K562 (cell line): ENCODE measurements at regions not wholly inside any gene's neighbourhood (a gene's known extent, or its start where the extent isn't known, plus 50 kb on each side); places are given as distances from the start of the nearest gene placed in this dataset.
"Not testable (repeated sequence)": the region's sequence is repeated elsewhere in the genome, so short reads cannot be mapped to it uniquely, and the experiment has no call there.

Source experiments
- ATAC-seq: fragments of 200-7000 bp; cut with Tn5 transposase; 3 replicates; pipeline ENCODE4 v1.9.1; 2020; ENCODE audit warnings: moderate library complexity
- BruUV-seq: library from RNA; stranded (reverse); fragments of 400-500 nt; replicated peaks from 2 replicates; lab custom pipeline; 2021; lab: Mats Ljungman, UMichigan
- CTCF ChIA-PET: fragments of 300-600 bp; formaldehyde crosslinking; extraction: SDS; loops from one replicate; lab custom pipeline; 2021; ENCODE audit warnings: low intra/inter-chr PET ratio; lab: Yijun Ruan, JAX
- POLR2A ChIA-PET: fragments of 300-600, 350-650 bp; sonication (Branson Sonifier 250); formaldehyde crosslinking; extraction: SDS; loops from one replicate; lab custom pipeline; 2021; ENCODE audit warnings: antibody characterized with exemption, inconsistent platforms; lab: Yijun Ruan, JAX
- DNase-seq, 4 experiments: peaks; one replicate each; pipeline versions ENCODE4 v3.0.0 to v3.0.0-alpha.2; 2011 to 2018; ENCODE audit warnings: low spot score in 3 of 4, mixed read lengths in 3 of 4; ENCODE audit errors: extremely low read depth in 1 of 4
- FAIRE-seq: peaks from 2 replicates; lab custom pipeline; 2011; peaks lifted over from hg19 to GRCh38; lab: Jason Lieb, UNC
- H2AFZ ChIP-seq: 2 replicates; pipeline ENCODE4 v1.6.0; 2011; ENCODE audit warnings: low read depth, low read length, control low read depth, inconsistent platforms
- H3K27ac ChIP-seq: fragments of 200-600 bp; 3 replicates; pipeline ENCODE4 v1.8.0; 2011; ENCODE audit warnings: low read depth, mild to moderate bottlenecking, control low read depth, inconsistent platforms, low read length, moderate library complexity, mixed read lengths; ENCODE audit errors: extremely low read depth
- H3K27me3 ChIP-seq, 2 experiments: fragments of 300-600 bp in 1 of 2; 2 replicates in 1 of 2; 3 replicates in 1 of 2; pipeline versions ENCODE4 v1.6.0 to v1.8.0; 2011; ENCODE audit warnings: inconsistent platforms in 2 of 2, low read length in 2 of 2, mild to moderate bottlenecking in 1 of 2, mixed read lengths in 1 of 2, moderate library complexity in 1 of 2; ENCODE audit not compliant: control insufficient read depth in 2 of 2, insufficient read depth in 2 of 2
- H3K36me3 ChIP-seq: fragments of 300-600 bp; 3 replicates; pipeline ENCODE4 v1.8.0; 2011; ENCODE audit warnings: mild to moderate bottlenecking, low read length, inconsistent platforms; ENCODE audit not compliant: control insufficient read depth, insufficient read depth
- H3K4me1 ChIP-seq, 2 experiments: fragments of 200-600 bp in 1 of 2; replicated peaks in 1 of 2; 2 replicates in 1 of 2; 3 replicates in 1 of 2; pipeline versions ENCODE4 v1.5.1 to v1.8.0; 2011; ENCODE audit warnings: inconsistent platforms in 2 of 2, low read length in 2 of 2, mild to moderate bottlenecking in 1 of 2, mixed read lengths in 1 of 2, moderate library complexity in 1 of 2; ENCODE audit not compliant: control insufficient read depth in 2 of 2, insufficient read depth in 2 of 2
- H3K4me2 ChIP-seq: 2 replicates; pipeline ENCODE4 v1.6.1; 2011; ENCODE audit warnings: low read length, control low read depth, inconsistent platforms, mixed read lengths; ENCODE audit not compliant: insufficient read depth
- H3K4me3 ChIP-seq: fragments of 200-600 bp; sonication (generic), shearing (Covaris generic); 2 replicates; pipeline ENCODE4 v1.5.1; 2016; ENCODE audit warnings: control low read depth, inconsistent platforms
- H3K79me2 ChIP-seq: fragments of 200-600 bp; 3 replicates; pipeline ENCODE4 v1.8.0; 2011; ENCODE audit warnings: low read length, inconsistent platforms; ENCODE audit not compliant: control insufficient read depth, insufficient read depth
- H3K9ac ChIP-seq, 2 experiments: 2 replicates each; pipeline versions ENCODE4 v1.6.0 to v1.6.1; 2011; ENCODE audit warnings: low read depth in 2 of 2, low read length in 2 of 2, control low read depth in 1 of 2, inconsistent platforms in 1 of 2, mild to moderate bottlenecking in 1 of 2, mixed read lengths in 1 of 2; ENCODE audit not compliant: insufficient read depth in 1 of 2
- H3K9me1 ChIP-seq: one replicate; pipeline ENCODE4 v1.6.0; 2011; ENCODE audit warnings: inconsistent platforms, mild to moderate bottlenecking, low read length, moderate library complexity; ENCODE audit not compliant: control insufficient read depth, insufficient read depth
- H3K9me3 ChIP-seq: replicated peaks from 2 replicates; pipeline ENCODE4 v1.5.1; 2011; ENCODE audit warnings: low read depth, low read length, inconsistent platforms; ENCODE audit not compliant: control insufficient read depth, insufficient read depth
- H4K20me1 ChIP-seq: replicated peaks from 2 replicates; pipeline ENCODE4 v1.6.1; 2011; ENCODE audit warnings: low read length, inconsistent platforms, mixed read lengths; ENCODE audit not compliant: control insufficient read depth, insufficient read depth
- ARID2 ChIP-seq: fragments of 450-650 bp; IDR thresholded peaks from 2 replicates; pipeline ENCODE4 v1.6.1; 2017; ENCODE audit warnings: antibody characterized with exemption, mild to moderate bottlenecking
- BCOR ChIP-seq: fragments of 450-650 bp; IDR thresholded peaks from 2 replicates; pipeline ENCODE4 v1.6.1; 2016
- CEBPB ChIP-seq: fragments of 450-650 bp; IDR thresholded peaks from 2 replicates; pipeline ENCODE4 v1.6.1; 2016; ENCODE audit warnings: missing genetic modification characterization, missing compliant biosample characterization
- CEBPG ChIP-seq, 3 experiments: fragments of 200-800 bp in 1 of 3; sonication (Bioruptor generic) in 1 of 3; sonication (generic) in 1 of 3; formaldehyde crosslinking in 1 of 3; IDR thresholded peaks in 2 of 3; conservative IDR thresholded peaks in 1 of 3; 2 replicates each; pipeline versions ENCODE4 v1.6.1 to v1.8.0; 2016 to 2022; ENCODE audit warnings: missing compliant biosample characterization in 2 of 3, missing genetic modification characterization in 2 of 3, mild to moderate bottlenecking in 1 of 3, missing genetic modification reagents in 1 of 3
- IRF9 ChIP-seq: fragments of 450-650 bp; IDR thresholded peaks from 2 replicates; pipeline ENCODE4 v1.6.1; 2016; ENCODE audit warnings: missing biosample characterization, missing genetic modification characterization
- MAZ ChIP-seq, 2 experiments: fragments of 450-650 bp in 1 of 2; sonication (generic) in 1 of 2; formaldehyde crosslinking; IDR thresholded peaks in 1 of 2; conservative IDR thresholded peaks in 1 of 2; 2 replicates each; pipeline versions ENCODE4 v1.4.0 to v1.5.0; 2020; ENCODE audit warnings: mild to moderate bottlenecking in 1 of 2, missing genetic modification reagents in 1 of 2
- MEIS2 ChIP-seq: fragments of 450-650 bp; IDR thresholded peaks from 2 replicates; pipeline ENCODE4 v1.6.1; 2014; ENCODE audit warnings: mild to moderate bottlenecking; ENCODE audit not compliant: partially characterized antibody
- POLR2B ChIP-seq: fragments of 450-650 bp; IDR thresholded peaks from 2 replicates; pipeline ENCODE4 v1.6.1; 2018; ENCODE audit warnings: low read depth; ENCODE audit not compliant: partially characterized antibody
- TAF15 ChIP-seq: fragments of 200-400 bp; formaldehyde crosslinking; IDR thresholded peaks from 2 replicates; pipeline ENCODE4 v1.6.1; 2017; ENCODE audit warnings: mild to moderate bottlenecking, low read depth, low read length, moderate library complexity
- ZNF507 ChIP-seq: conservative IDR thresholded peaks from 2 replicates; pipeline ENCODE4 v1.6.1; 2017; ENCODE audit warnings: missing genetic modification characterization, missing compliant biosample characterization
- WGBS: fragments of 100-300 bp; shearing (Covaris generic); methylation state at CpG from one replicate; pipeline ENCODE4 v1.1.6; 2016; ENCODE audit warnings: low coverage, mixed read lengths; ENCODE audit not compliant: insufficient coverage; ENCODE audit errors: missing lambda C conversion rate; 5-methylcytosine and 5-hydroxymethylcytosine counted together
- in situ Hi-C: fragments of 300-500 bp; cut with MboI; formaldehyde crosslinking; loops from 4 replicates; pipeline ENCODE4 v1.15.0; 2018; ENCODE audit warnings: inconsistent platforms, mixed read lengths
- intact Hi-C: fragments of 100-400 bp; cut with micrococcal nuclease; formaldehyde crosslinking; loops from 2 replicates; pipeline ENCODE4 v1.14.2; 2022
- TF ChIP-seq, protein P1 (sequence below): fragments of 450-650 bp; IDR thresholded peaks from 2 replicates; pipeline ENCODE4 v1.6.1; 2018; ENCODE audit not compliant: partially characterized antibody
- TF ChIP-seq, protein P2 (sequence below): fragments of 250-450 bp; sonication (Bioruptor Pico); IDR thresholded peaks from 2 replicates; pipeline ENCODE4 v1.8.0; 2021; ENCODE audit warnings: moderate library complexity, mild to moderate bottlenecking, inconsistent platforms

GRCh38 chr2:65969161-65969560 is 465.8 kb upstream of the MEIS1 start (continued):
- TF ChIP-seq, protein P1, sequence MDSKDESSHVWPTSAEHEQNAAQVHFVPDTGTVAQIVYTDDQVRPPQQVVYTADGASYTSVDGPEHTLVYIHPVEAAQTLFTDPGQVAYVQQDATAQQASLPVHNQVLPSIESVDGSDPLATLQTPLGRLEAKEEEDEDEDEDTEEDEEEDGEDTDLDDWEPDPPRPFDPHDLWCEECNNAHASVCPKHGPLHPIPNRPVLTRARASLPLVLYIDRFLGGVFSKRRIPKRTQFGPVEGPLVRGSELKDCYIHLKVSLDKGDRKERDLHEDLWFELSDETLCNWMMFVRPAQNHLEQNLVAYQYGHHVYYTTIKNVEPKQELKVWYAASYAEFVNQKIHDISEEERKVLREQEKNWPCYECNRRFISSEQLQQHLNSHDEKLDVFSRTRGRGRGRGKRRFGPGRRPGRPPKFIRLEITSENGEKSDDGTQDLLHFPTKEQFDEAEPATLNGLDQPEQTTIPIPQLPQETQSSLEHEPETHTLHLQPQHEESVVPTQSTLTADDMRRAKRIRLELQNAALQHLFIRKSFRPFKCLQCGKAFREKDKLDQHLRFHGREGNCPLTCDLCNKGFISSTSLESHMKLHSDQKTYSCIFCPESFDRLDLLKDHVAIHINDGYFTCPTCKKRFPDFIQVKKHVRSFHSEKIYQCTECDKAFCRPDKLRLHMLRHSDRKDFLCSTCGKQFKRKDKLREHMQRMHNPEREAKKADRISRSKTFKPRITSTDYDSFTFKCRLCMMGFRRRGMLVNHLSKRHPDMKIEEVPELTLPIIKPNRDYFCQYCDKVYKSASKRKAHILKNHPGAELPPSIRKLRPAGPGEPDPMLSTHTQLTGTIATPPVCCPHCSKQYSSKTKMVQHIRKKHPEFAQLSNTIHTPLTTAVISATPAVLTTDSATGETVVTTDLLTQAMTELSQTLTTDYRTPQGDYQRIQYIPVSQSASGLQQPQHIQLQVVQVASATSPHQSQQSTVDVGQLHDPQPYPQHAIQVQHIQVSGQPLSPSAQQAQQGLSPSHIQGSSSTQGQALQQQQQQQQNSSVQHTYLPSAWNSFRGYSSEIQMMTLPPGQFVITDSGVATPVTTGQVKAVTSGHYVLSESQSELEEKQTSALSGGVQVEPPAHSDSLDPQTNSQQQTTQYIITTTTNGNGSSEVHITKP, result no peak
- TF ChIP-seq ARID2 (no peak), CEBPB (tag) (no peak), MAZ (CRISPR knock-in tag; conservative IDR thresholded peaks at IDR 0.05 in 1 of 2, IDR thresholded peaks at IDR 0.05 in 1 of 2) (no peak), TAF15 (no peak), BCOR (no peak), POLR2B (no peak), MEIS2 (no peak)
- TF ChIP-seq, protein P2, sequence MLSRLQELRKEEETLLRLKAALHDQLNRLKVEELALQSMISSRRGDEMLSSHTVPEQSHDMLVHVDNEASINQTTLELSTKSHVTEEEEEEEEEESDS, result no peak

DNA sequence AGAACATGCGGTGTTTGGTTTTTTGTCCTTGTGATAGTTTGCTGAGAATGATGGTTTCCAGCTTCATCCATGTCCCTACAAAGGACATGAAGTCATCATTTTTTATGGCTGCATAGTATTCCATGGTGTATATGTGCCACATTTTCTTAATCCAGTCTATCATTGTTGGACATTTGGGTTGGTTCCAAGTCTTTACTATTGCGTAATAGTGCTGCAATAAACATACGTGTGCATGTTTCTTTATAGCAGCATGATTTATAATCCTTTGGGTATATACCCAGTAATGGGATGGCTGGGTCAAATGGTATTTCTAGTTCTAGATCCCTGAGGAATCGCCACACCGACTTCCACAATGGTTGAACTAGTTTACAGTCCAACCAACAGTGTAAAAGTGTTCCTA is 471.6 kb upstream of the MEIS1 start:
- intact Hi-C loops; H3K4me3 ChIP-seq; in situ Hi-C loops; H3K4me2 ChIP-seq; H3K9ac ChIP-seq; H3K9me3 ChIP-seq; H3K27ac ChIP-seq; ATAC-seq; H3K79me2 ChIP-seq; H3K9me1 ChIP-seq; POLR2A ChIA-PET; H3K36me3 ChIP-seq; BruUV-seq; H2AFZ ChIP-seq; H3K27me3 ChIP-seq; H3K4me1 ChIP-seq; H4K20me1 ChIP-seq; DNase-seq; FAIRE-seq; CTCF ChIA-PET; TF ChIP-seq CEBPG (CRISPR knock-in tag; IDR thresholded peaks at IDR 0.05): not testable (repeated sequence)
- WGBS, result 4% methylated on average over 2 of the region's 5 CpGs
- peak in 1 of 2 experiments; percentile 96; a peak in 2 of 4 replicates for TF ChIP-seq CEBPG (tag; conservative IDR thresholded peaks at IDR 0.05 in 1 of 2, IDR thresholded peaks at IDR 0.05 in 1 of 2)
- TF ChIP-seq ZNF507, result peak; percentile 74
- TF ChIP-seq CEBPB (tag), result peak; percentile 89
- 0 out of 2 replicates have a peak, but pooled peaks have one; percentile 39 for TF ChIP-seq IRF9 (tag)
- TF ChIP-seq, all 486 proteins: peak for 4; not testable (repeated sequence) for 482
